HG03095 (cell line): ENCODE measurements at regions not wholly inside any gene's neighbourhood (a gene's known extent, or its start where the extent isn't known, plus 50 kb on each side); places are given as distances from the start of the nearest gene placed in this dataset.
"Not testable (repeated sequence)": the region's sequence is repeated elsewhere in the genome, so short reads cannot be mapped to it uniquely, and the experiment has no call there.

ENCODE experiments used
- ATAC-seq: cut with Tn5 transposase; IDR thresholded peaks from one replicate; pipeline ENCODE4 v1.9.1; 2021; ENCODE audit warnings: moderate library complexity; ENCODE audit not compliant: unreplicated experiment

GRCh38 chr10:78444741-78445140 is 411.1 kb downstream of the RPS24 start:
- ATAC-seq, result not testable (repeated sequence)

GRCh38 chr10:78445308-78445707 is 411.6 kb downstream of the RPS24 start:
- ATAC-seq, result no peak

GRCh38 chr10:78448470-78448869 is 414.8 kb downstream of the RPS24 start:
- ATAC-seq, result no peak

- ATAC-seq, result no peak
These were observed 415.3 kb downstream of the RPS24 start for GRCh38 chr10:78448994-78449418.

- ATAC-seq, result no peak
These were observed 415.9 kb downstream of the RPS24 start for GRCh38 chr10:78449554-78449953.

GRCh38 chr10:78450239-78450638 is 416.6 kb downstream of the RPS24 start:
- ATAC-seq, result no peak

- no peak for ATAC-seq
These were observed 417.3 kb downstream of the RPS24 start for GRCh38 chr10:78450807-78451485.

GRCh38 chr10:78451592-78451991 is 417.9 kb downstream of the RPS24 start:
- ATAC-seq, result no peak

GRCh38 chr10:78454123-78454645 is 420.5 kb downstream of the RPS24 start:
- ATAC-seq, result no peak

GRCh38 chr10:78455236-78455635 is 421.6 kb downstream of the RPS24 start:
- no peak for ATAC-seq

- ATAC-seq, result no peak
These were observed 422.1 kb downstream of the RPS24 start for GRCh38 chr10:78455811-78456210.

- ATAC-seq, result no peak
These were observed 423.2 kb downstream of the RPS24 start for GRCh38 chr10:78456649-78457400.

GRCh38 chr10:78457804-78458482 is 424.3 kb downstream of the RPS24 start:
- ATAC-seq, result no peak

- no peak for ATAC-seq
These were observed 425.4 kb downstream of the RPS24 start for GRCh38 chr10:78458983-78459638.

GRCh38 chr10:78459639-78460037 is 426.0 kb downstream of the RPS24 start:
- ATAC-seq, result no peak

GRCh38 chr10:78460204-78460603 is 426.5 kb downstream of the RPS24 start:
- ATAC-seq, result no peak

- ATAC-seq, result no peak
These were observed 427.7 kb downstream of the RPS24 start for GRCh38 chr10:78461333-78461732.

- no peak for ATAC-seq
These were observed 428.5 kb downstream of the RPS24 start for GRCh38 chr10:78462176-78462575.

GRCh38 chr10:78462726-78463228 is 429.1 kb downstream of the RPS24 start:
- ATAC-seq, result no peak

GRCh38 chr10:78464118-78464855 is 430.6 kb downstream of the RPS24 start:
- no peak for ATAC-seq
